ENCODE measurements at regions not wholly inside any gene's neighbourhood (a gene's known extent, or its start where the extent isn't known, plus 50 kb on each side); places are given as distances from the start of the nearest gene placed in this dataset.

GRCh38 chr5:91906494-91906893, 523.4 kb upstream of the ARRDC3 start:
- intact Hi-C loops (cut with micrococcal nuclease): no loop called here
- Mint-ChIP-seq H3K36me3 (ENCODE audit: low read depth) (no peaks in the 10 kb centered on the region), H3K9me3 (peaks cover 5% of the 10 kb centered on the region), H3K4me3 (no peak overlapping the region), H3K4me1 (ENCODE audit: low read depth) (no peaks in the 10 kb centered on the region), H3K27me3 (no peaks in the 10 kb centered on the region), H3K27ac (no peak overlapping the region)
- no peak for ATAC-seq
- no peak for TF ChIP-seq CTCF (IDR thresholded peaks at IDR 0.05)
- DNase-seq: no peak
- POLR2A ChIA-PET: no interaction called here
- CTCF ChIA-PET: no interaction called here

GRCh38 chr5:91906027-91906426, 522.9 kb upstream of the ARRDC3 start:
- TF ChIP-seq CTCF (IDR thresholded peaks at IDR 0.05): no peak

GRCh38 chr5:91898898-91899297, 515.8 kb upstream of the ARRDC3 start:
- ChIA-PET POLR2A (no interaction called here), CTCF (no interaction called here)
- no peaks in the 10 kb centered on the region for H3K4me1 Mint-ChIP-seq (ENCODE audit: low read depth)
- no peaks in the 10 kb centered on the region for H3K9me3 Mint-ChIP-seq
- no peak overlapping the region for H3K4me3 Mint-ChIP-seq
- H3K27ac Mint-ChIP-seq: no peak overlapping the region
- DNase-seq: no peak
- intact Hi-C loops (cut with micrococcal nuclease): no loop called here
- H3K27me3 Mint-ChIP-seq: no peaks in the 10 kb centered on the region
- no peak for TF ChIP-seq CTCF (IDR thresholded peaks at IDR 0.05)
- ATAC-seq: no peak
- no peaks in the 10 kb centered on the region for H3K36me3 Mint-ChIP-seq (ENCODE audit: low read depth)

More at GRCh38 chr5:91906027-91906426, 522.9 kb upstream of the ARRDC3 start:
- H3K36me3 Mint-ChIP-seq (ENCODE audit: low read depth): no peaks in the 10 kb centered on the region
- POLR2A ChIA-PET: no interaction called here
- ATAC-seq (no peak), DNase-seq (no peak)
- no peaks in the 10 kb centered on the region for H3K4me1 Mint-ChIP-seq (ENCODE audit: low read depth)
- intact Hi-C loops (cut with micrococcal nuclease): no loop called here
- H3K4me3 Mint-ChIP-seq: no peak overlapping the region
- peaks cover 3% of the 10 kb centered on the region for H3K9me3 Mint-ChIP-seq
- CTCF ChIA-PET: no interaction called here
- no peaks in the 10 kb centered on the region for H3K27me3 Mint-ChIP-seq
- no peak overlapping the region for H3K27ac Mint-ChIP-seq

GRCh38 chr5:91898019-91898418, 514.9 kb upstream of the ARRDC3 start:
- TF ChIP-seq CTCF (IDR thresholded peaks at IDR 0.05): no peak

GRCh38 chr5:91888810-91889209, 505.7 kb upstream of the ARRDC3 start:
- DNase-seq: no peak
- no peak overlapping the region for H3K4me3 Mint-ChIP-seq
- intact Hi-C loops (cut with micrococcal nuclease): no loop called here
- ChIA-PET POLR2A (no interaction called here), CTCF (no interaction called here)
- no peak overlapping the region for H3K27ac Mint-ChIP-seq
- H3K4me1 Mint-ChIP-seq (ENCODE audit: low read depth): no peaks in the 10 kb centered on the region
- no peak for TF ChIP-seq CTCF (IDR thresholded peaks at IDR 0.05)
- H3K36me3 Mint-ChIP-seq (ENCODE audit: low read depth): no peaks in the 10 kb centered on the region
- ATAC-seq: no peak
- no peaks in the 10 kb centered on the region for H3K27me3 Mint-ChIP-seq
- peaks cover 5% of the 10 kb centered on the region for H3K9me3 Mint-ChIP-seq

More at GRCh38 chr5:91898019-91898418, 514.9 kb upstream of the ARRDC3 start:
- H3K36me3 Mint-ChIP-seq (ENCODE audit: low read depth): no peaks in the 10 kb centered on the region
- H3K4me1 Mint-ChIP-seq (ENCODE audit: low read depth): no peaks in the 10 kb centered on the region
- H3K9me3 Mint-ChIP-seq: peaks cover 1% of the 10 kb centered on the region
- H3K4me3 Mint-ChIP-seq: no peak overlapping the region
- intact Hi-C loops (cut with micrococcal nuclease): no loop called here
- no peaks in the 10 kb centered on the region for H3K27me3 Mint-ChIP-seq
- no peak overlapping the region for H3K27ac Mint-ChIP-seq
- no peak for ATAC-seq
- ChIA-PET POLR2A (no interaction called here), CTCF (no interaction called here)
- DNase-seq: no peak

Data from activated CD8-positive, alpha-beta T cell treated with anti-CD3 and anti-CD28 coated beads for 36 hours (primary cell).